LNCAP (cell line): ENCODE measurements at regions not wholly inside any gene's neighbourhood (a gene's known extent, or its start where the extent isn't known, plus 50 kb on each side); places are given as distances from the start of the nearest gene placed in this dataset.

ENCODE experiments used
- CTCF ChIP-seq: fragments of 450-650 bp; IDR thresholded peaks from 2 replicates; pipeline ENCODE4 v1.5.1; 2017; ENCODE audit warnings: mild to moderate bottlenecking

- TF ChIP-seq CTCF: no peak
Observed at GRCh38 chr9:80074439-80074838, 502.7 kb downstream of the TLE4 start.

- TF ChIP-seq CTCF: no peak
Observed at GRCh38 chr9:80072451-80072850, 500.7 kb downstream of the TLE4 start.

- no peak for TF ChIP-seq CTCF
Observed at GRCh38 chr9:80070071-80070742, 498.4 kb downstream of the TLE4 start.

- TF ChIP-seq CTCF: no peak
Observed at GRCh38 chr9:80066931-80067330, 495.2 kb downstream of the TLE4 start.

- no peak for TF ChIP-seq CTCF
Observed at GRCh38 chr9:80062567-80062966, 490.8 kb downstream of the TLE4 start.

- TF ChIP-seq CTCF: no peak
Observed at GRCh38 chr9:80061940-80062339, 490.2 kb downstream of the TLE4 start.

GRCh38 chr9:80061096-80061495 lies 489.3 kb downstream of the TLE4 start:
- no peak for TF ChIP-seq CTCF

GRCh38 chr9:80059979-80060378 lies 488.2 kb downstream of the TLE4 start:
- no peak for TF ChIP-seq CTCF
